D721Med (cell line): ENCODE measurements at regions not wholly inside any gene's neighbourhood (a gene's known extent, or its start where the extent isn't known, plus 50 kb on each side); places are given as distances from the start of the nearest gene placed in this dataset.

Experiments used
- DNase-seq: peaks from one replicate; pipeline ENCODE4 v3.0.0; 2011; ENCODE audit warnings: low spot score; ENCODE audit not compliant: insufficient read length
- FAIRE-seq: peaks from 2 replicates; lab custom pipeline; 2011; peaks lifted over from hg19 to GRCh38; lab: Jason Lieb, UNC
- CTCF ChIP-seq: IDR thresholded peaks from 2 replicates; pipeline ENCODE4 v1.5.1; 2012; ENCODE audit warnings: mild to moderate bottlenecking, control low read depth; ENCODE audit not compliant: insufficient read depth; ENCODE audit errors: missing control alignments

GRCh38 chr9:88808019-88808656 lies 183.1 kb upstream of the S1PR3 start:
- DNase-seq = no peak
- TF ChIP-seq CTCF = no peak
- no peak for FAIRE-seq

- FAIRE-seq (no peak), DNase-seq (no peak)
- no peak for TF ChIP-seq CTCF
These were observed 182.4 kb upstream of the S1PR3 start for GRCh38 chr9:88808761-88809354.

GRCh38 chr9:88809355-88810161 lies 181.7 kb upstream of the S1PR3 start:
- DNase-seq (no peak), FAIRE-seq (no peak)
- TF ChIP-seq CTCF = no peak

- TF ChIP-seq CTCF = no peak
- FAIRE-seq (no peak), DNase-seq (no peak)
These were observed 180.4 kb upstream of the S1PR3 start for GRCh38 chr9:88810826-88811225.

GRCh38 chr9:88811511-88811910 lies 179.8 kb upstream of the S1PR3 start:
- no peak for TF ChIP-seq CTCF
- FAIRE-seq (no peak), DNase-seq (no peak)

- DNase-seq (no peak), FAIRE-seq (no peak)
- no peak for TF ChIP-seq CTCF
These were observed 178.2 kb upstream of the S1PR3 start for GRCh38 chr9:88812938-88813637.
